SH-SY5Y (cell line): ENCODE measurements at regions not wholly inside any gene's neighbourhood (a gene's known extent, or its start where the extent isn't known, plus 50 kb on each side); places are given as distances from the start of the nearest gene placed in this dataset.

Experiments used
- GATA2 ChIP-seq: IDR thresholded peaks from 2 replicates; pipeline ENCODE4 v1.6.1; 2011; ENCODE audit warnings: mild to moderate bottlenecking, low read depth, low read length
- GATA3 ChIP-seq: IDR thresholded peaks from 2 replicates; pipeline ENCODE4 v1.6.1; 2011; ENCODE audit warnings: low read depth, mild to moderate bottlenecking, low read length, moderate library complexity

DNA sequence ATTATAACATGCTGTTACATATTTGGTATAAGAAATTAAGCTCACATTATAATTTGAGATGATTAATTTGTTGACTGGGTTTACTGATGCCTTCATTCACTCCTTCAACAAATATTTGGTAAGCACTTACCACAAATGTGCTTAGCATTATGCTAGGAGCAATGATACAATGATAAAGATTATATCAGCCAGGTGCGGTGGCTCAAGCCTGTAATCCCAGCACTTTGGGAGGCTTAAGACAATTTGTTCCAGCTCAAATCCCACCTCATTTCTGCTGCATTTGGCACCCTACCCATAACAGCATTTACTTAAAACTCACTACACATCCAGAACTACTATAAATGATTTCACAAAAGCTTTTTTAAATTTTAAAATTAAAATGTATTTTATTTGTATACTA lies 1263.6 kb upstream of the RAG2 start:
- TF ChIP-seq GATA2 (no peak), GATA3 (no peak)

DNA sequence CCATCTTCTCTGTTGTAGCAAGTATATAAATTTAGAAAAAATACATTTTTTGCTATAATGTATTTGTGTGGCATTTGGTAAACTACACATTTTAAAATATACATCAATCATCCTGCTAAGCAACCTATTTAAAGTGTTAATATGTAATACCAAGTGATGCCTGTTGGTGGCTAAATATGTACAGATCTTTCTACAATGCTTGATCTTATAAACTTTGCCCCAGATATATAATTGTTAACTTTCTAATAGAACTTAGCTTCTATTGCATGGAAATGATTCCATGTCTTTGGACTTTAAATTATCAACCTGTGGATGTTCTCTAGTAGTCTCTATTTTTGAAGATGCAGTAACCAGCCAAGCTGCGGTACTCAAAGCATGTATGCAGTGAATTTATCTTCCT lies 1260.4 kb upstream of the RAG2 start:
- no peak for TF ChIP-seq GATA2
- no peak for TF ChIP-seq GATA3

DNA sequence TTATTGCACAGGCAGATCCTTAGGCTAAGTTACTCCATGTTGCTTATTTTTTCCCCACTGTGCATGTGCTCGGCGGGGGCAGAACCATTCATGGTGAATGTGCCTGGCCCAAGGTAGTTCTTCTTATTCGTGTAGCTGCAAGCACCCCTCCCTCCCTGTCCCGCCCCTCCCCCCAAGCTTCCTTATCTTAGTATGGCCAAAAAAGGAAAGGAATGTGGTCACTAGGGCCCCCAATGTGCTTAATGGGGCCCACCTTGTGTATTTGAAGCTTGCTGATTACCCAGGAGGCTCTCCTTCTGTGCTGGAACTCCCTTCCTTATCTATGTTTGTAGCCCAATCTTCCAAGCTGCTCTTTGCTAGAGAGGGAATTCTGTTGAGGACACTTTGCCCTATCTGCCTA lies 1259.7 kb upstream of the RAG2 start:
- TF ChIP-seq GATA3: no peak

DNA sequence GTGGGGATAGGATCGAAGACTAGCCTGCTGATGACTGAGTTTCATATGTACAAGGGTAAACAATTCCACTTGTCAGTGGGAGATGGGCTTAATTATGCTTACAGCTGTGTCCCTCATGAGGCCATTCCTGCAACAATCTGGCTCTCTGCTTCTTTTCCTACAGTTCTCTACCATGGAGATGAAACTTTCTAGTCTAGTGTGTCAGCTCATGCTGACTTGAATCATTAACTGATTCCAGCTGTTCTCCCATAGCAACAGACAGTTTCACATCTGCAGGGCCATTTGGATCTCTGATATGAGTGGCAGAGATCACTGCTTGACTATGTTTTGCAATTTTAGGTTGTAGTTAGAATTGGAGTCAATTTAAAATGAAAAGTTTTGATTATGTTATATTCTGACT lies 1251.7 kb upstream of the RAG2 start:
- TF ChIP-seq GATA3 (no peak), GATA2 (no peak)

DNA sequence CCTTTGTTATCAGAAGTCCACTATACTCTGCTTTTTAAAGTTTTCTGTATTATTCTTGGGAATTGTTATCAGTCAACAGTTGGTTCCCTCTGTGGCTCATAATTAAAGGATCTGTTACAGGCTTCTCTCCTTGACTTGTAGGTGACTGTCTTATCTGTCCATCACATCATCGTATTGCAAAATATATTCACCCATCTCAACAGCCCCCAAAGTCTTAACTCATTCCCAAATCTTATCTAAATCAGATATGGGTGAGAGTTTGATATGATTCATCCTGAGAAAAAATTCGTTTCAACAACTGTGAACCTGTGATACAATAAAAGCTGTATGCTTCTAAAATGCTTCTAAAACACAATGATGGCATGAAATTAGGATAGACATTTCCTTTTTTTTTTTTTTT lies 1245.6 kb upstream of the RAG2 start:
- TF ChIP-seq GATA3 (no peak), GATA2 (no peak)

DNA sequence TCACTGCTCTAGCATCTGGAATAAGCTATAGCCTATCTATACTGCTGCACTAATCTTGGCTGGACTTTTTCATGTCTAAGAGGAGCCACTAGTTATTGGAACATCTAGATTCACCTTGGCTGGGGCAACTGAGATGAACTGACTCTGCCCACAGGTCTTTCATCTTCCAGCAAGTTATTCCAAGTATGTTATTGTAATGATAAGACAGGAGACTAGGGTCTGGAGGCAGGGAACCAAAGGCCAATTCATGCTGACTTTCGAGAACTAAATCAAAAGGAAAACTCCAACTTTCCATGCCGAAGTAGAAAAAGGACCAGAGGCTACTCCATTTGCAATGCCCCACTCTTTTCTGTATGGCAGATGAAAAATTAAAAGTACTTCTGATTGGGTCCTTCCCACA lies 1243.0 kb upstream of the RAG2 start:
- TF ChIP-seq GATA3 (no peak), GATA2 (no peak)

DNA sequence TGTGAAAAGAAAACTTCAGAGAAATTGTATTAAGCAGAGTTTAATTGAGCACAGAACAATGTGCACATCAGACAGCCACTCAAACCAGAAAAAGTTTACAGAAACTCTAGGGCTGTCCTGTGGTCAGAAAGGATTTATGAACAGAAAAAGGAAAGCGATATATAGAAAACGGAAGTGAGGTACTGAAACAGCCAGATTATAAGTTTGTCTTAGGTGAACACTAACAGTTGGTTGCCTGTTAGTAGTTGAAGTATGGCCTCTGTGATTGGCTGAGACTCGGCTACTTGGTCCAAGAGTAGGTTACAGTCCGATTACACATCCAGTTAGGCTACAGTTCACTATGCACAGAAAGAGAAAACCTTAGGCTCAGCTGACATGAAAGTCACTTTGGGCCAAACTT lies 1232.5 kb upstream of the RAG2 start:
- TF ChIP-seq GATA2: no peak
- TF ChIP-seq GATA3: no peak

DNA sequence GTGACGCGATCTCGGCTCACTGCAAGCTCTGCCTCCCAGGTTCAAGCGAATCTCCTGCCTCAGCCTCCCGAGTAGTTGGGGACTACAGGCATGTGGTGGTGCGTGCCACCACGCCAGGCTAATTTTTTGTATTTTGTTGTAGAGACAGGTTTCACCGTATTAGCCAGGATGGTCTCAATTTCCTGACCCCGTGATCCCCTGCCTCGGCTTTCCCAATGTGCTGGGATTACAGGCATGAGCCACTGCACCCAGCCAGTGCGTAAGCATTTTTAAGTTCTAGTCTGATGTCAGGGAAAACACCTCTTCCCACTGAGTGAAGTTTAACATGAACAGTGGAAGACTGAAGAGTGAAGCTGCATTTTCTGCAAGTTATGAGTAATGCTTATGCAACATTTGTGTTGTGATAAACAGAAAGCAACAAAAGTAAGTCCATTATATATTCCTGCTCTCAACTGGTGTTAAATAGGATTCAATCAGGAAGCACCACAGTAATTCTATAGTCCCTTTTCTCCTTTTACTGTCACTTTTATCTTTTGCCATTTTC lies 1219.8 kb upstream of the RAG2 start:
- TF ChIP-seq GATA2 (no peak), GATA3 (no peak)

DNA sequence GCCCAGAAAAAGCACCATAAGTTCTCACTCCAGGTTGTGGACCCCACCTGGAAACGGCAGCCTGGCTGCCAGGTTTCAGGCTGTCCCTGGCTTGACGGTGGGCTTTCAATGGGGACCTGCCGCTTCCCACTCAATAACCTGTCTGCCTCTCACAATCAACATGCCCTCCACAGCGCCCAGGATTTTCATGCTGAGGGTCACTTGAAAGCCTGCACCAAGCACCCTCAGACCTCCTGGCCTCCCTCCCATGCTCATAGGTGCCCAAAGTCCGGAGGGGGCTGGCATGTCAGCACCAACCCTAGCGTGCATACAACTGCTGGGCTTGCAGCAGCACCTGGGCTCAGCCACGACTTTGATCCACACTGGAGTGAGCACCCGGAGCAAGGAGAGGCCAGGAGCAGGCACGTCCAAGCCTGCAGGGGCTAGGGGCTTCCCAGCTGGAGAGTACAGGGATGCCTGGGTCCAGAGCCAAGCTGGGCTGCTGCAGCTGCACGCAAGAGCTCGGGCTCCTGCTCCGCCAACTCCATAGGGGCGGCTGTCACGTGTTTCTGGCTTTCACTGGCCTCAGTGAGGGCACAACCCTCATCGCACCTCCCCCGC lies 1214.3 kb upstream of the RAG2 start:
- no peak for TF ChIP-seq GATA3
- no peak for TF ChIP-seq GATA2

DNA sequence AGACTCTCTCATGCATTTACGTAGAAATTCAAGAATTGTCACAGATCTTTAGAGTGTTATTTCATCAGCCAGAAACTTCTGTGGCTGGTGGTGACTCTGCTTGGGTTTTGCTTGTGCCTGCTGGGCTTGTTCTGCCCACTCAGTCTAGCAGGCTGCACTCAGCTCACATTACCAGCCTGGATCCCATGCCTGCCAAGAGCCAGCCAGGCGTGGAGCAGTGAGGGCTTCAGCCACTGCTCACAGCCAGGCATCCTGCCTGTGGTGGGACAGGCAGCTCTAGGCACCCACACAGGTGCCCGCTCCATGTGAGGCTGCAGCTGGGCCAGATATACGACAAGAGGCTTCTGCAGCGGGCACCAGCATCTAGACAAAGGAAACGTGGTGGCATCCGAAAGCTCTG lies 1213.3 kb upstream of the RAG2 start:
- TF ChIP-seq GATA3 (no peak), GATA2 (no peak)

DNA sequence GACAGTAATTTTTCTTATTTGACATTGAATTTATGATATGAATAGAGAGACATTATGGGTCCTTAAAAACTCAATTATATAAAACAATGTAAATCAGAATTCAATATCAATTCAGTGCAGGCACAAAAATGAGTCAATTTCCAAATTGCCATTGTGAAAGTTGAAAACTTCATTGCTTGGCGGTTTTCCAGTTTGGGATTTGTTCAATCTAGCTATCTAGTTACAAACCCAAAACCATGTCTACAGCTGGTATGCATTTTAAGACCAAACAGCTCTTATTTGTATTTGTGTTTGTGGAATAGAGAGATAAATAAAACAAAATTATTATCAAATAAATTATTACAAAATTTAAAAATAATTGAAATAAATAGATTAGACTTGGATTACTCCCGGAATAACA lies 1206.6 kb upstream of the RAG2 start:
- TF ChIP-seq GATA2 (no peak), GATA3 (no peak)

DNA sequence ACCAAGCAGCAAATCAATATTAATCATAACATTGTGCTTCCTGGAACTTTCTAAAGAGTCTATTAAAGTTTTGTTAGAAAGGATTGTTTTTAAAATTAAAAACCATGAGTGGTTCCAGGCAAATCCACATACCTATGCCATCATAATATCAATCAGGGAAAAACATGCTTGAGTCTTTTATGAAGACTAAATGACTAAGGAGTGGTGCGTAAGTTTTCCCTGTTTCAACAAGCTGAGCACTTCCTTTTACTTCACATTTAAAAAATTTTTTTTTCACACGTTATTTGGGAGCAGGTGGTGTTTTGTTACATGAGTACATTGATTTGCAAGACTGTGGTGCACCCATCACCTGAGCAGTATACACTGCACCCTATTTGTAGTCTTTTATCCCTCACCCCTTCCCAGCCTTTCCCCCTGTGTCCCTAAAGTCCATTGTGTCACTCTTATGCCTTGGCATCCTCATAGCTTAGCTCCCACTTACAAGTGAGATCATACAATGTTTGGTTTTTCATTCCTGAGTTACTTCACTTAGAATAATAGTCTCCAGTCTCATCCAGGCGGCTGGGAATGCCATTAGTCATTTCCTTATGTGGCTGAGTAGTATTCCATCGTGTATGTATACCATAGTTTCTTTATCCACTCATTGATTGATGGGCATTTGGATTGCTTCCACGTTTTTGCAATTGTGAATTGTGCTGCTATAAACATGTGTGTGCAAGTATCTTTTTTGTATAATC lies 1190.3 kb upstream of the RAG2 start:
- no peak for TF ChIP-seq GATA3
- no peak for TF ChIP-seq GATA2

DNA sequence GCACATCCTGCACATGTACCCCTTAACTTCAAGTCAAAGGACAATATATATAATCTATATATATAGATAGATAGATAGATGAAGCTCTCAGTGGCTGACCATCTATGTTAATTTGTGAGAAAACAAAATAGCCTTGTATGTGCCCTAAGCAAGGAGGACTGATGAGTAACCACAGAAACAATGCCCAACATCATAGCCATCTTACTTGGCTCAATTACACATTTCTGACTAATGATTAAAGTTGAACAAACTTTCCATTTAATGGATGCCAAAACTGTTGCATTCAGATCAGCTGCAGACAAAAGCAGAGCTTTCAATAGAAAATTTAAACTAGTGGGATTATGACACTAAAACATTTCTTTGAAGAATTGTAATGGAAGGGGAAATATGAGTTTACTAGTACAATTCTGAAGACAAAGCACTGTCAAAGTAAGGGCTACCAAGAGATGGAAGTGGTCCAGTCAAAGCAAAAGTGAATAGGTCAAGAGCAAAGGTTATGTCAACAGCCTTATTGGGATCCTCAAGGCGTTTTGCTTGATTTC lies 1188.2 kb upstream of the RAG2 start:
- TF ChIP-seq GATA3 (no peak), GATA2 (no peak)

DNA sequence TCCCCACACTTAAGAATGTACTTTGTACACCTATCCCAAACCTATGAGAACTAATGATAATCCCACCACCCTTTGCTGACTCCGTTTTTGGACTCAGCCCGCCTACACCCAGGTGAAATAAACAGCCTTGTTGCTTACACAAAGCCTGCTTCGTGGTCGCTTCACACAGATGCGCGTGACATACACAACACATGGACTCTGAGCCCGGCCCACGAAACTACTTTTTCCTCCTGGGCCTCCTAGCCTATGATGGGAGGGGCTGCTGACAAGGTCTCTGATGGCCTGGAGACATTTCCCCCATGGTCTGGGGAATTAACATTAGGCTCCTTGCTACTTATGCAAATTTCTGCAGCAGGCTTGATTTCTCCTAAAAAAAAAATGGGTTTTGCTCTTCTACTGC lies 1176.4 kb upstream of the RAG2 start:
- no peak for TF ChIP-seq GATA2
- TF ChIP-seq GATA3: no peak

DNA sequence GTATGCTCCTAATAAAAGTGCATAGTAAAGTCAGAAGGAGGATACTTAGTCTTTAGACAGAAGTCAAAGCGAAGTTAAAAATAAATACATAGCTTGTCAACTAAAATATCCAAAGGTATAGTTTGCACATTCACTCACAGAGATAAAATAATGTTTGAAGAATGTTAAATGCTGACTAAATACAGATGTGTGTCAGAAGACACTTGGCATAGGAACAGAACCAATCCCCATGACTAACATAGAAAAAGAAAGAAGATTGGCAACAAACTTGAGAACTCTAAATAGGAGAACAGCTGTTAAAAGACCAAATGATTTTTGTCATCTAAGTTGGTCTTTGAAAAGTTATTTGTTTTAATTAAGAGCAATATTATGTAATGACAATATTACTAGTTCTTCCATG lies 1172.1 kb upstream of the RAG2 start:
- no peak for TF ChIP-seq GATA2
- no peak for TF ChIP-seq GATA3
